ENCODE measurements at regions not wholly inside any gene's neighbourhood (a gene's known extent, or its start where the extent isn't known, plus 50 kb on each side); places are given as distances from the start of the nearest gene placed in this dataset.

GRCh38 chr15:85943151-85943550 lies 136.5 kb upstream of the AGBL1 start:
- no peak for DNase-seq

GRCh38 chr15:85943791-85944190 lies 135.9 kb upstream of the AGBL1 start:
- no peak for DNase-seq

- DNase-seq: no peak
These were observed 132.7 kb upstream of the AGBL1 start for GRCh38 chr15:85947021-85947420.

- no peak for DNase-seq
These were observed 131.7 kb upstream of the AGBL1 start for GRCh38 chr15:85947936-85948335.

- DNase-seq: no peak
These were observed 129.6 kb upstream of the AGBL1 start for GRCh38 chr15:85950101-85950500.

- no peak for DNase-seq
These were observed 125.1 kb upstream of the AGBL1 start for GRCh38 chr15:85954586-85954985.

GRCh38 chr15:85955501-85956391 lies 123.9 kb upstream of the AGBL1 start:
- DNase-seq: no peak

GRCh38 chr15:85956532-85957275 lies 123.0 kb upstream of the AGBL1 start:
- DNase-seq: no peak

GRCh38 chr15:85959611-85960010 lies 120.1 kb upstream of the AGBL1 start:
- DNase-seq: no peak

- DNase-seq: no peak
These were observed 119.3 kb upstream of the AGBL1 start for GRCh38 chr15:85960381-85960780.

- no peak for DNase-seq
These were observed 117.8 kb upstream of the AGBL1 start for GRCh38 chr15:85961821-85962220.

- DNase-seq: no peak
These were observed 116.4 kb upstream of the AGBL1 start for GRCh38 chr15:85963262-85963760.

GRCh38 chr15:85964471-85964870 lies 115.2 kb upstream of the AGBL1 start:
- no peak for DNase-seq

- DNase-seq: no peak
These were observed 112.1 kb upstream of the AGBL1 start for GRCh38 chr15:85967553-85967952.

- DNase-seq: no peak
These were observed 106.7 kb upstream of the AGBL1 start for GRCh38 chr15:85972805-85973540.

GRCh38 chr15:85973584-85974347 lies 105.9 kb upstream of the AGBL1 start:
- no peak for DNase-seq

- no peak for DNase-seq
These were observed 105.3 kb upstream of the AGBL1 start for GRCh38 chr15:85974348-85974705.

GRCh38 chr15:85974742-85975141 lies 104.9 kb upstream of the AGBL1 start:
- no peak for DNase-seq

GRCh38 chr15:85976102-85976501 lies 103.6 kb upstream of the AGBL1 start:
- no peak for DNase-seq

- no peak for DNase-seq
These were observed 102.7 kb upstream of the AGBL1 start for GRCh38 chr15:85976986-85977385.

GRCh38 chr15:85977586-85977985 lies 102.1 kb upstream of the AGBL1 start:
- no peak for DNase-seq

GRCh38 chr15:85979929-85980328 lies 99.7 kb upstream of the AGBL1 start:
- DNase-seq: no peak

- DNase-seq: no peak
These were observed 98.7 kb upstream of the AGBL1 start for GRCh38 chr15:85980946-85981345.

All from hematopoietic multipotent progenitor cell treated with erythropoietin and hydrocortisone succinate and interleukin-3 and kit ligand, for 6 days (in vitro differentiated cells).